HEK293T (cell line): ENCODE measurements at regions not wholly inside any gene's neighbourhood (a gene's known extent, or its start where the extent isn't known, plus 50 kb on each side); places are given as distances from the start of the nearest gene placed in this dataset.

Experiments used
- BHLHE40 ChIP-seq: fragments of 450-650 bp; IDR thresholded peaks from 2 replicates; pipeline ENCODE4 v1.6.1; 2016; ENCODE audit warnings: mild to moderate bottlenecking, moderate library complexity, borderline replicate concordance
- CTBP1 ChIP-seq: fragments of 450-650 bp; IDR thresholded peaks from 2 replicates; pipeline ENCODE4 v1.6.1; 2016; ENCODE audit warnings: borderline replicate concordance
- ELF4 ChIP-seq: fragments of 450-650 bp; IDR thresholded peaks from 2 replicates; pipeline ENCODE4 v1.6.1; 2017; ENCODE audit warnings: antibody characterized with exemption
- FOXA1 ChIP-seq: fragments of 450-650 bp; IDR thresholded peaks from 2 replicates; pipeline ENCODE4 v1.6.1; 2016; ENCODE audit warnings: mild to moderate bottlenecking
- FOXM1 ChIP-seq: fragments of 450-650 bp; IDR thresholded peaks from 2 replicates; pipeline ENCODE4 v1.6.1; 2017; ENCODE audit warnings: mild to moderate bottlenecking, borderline replicate concordance
- HDGF ChIP-seq: fragments of 450-650 bp; IDR thresholded peaks from 2 replicates; pipeline ENCODE4 v1.6.1; 2017; ENCODE audit warnings: antibody characterized with exemption, borderline replicate concordance
- L3MBTL2 ChIP-seq: fragments of 450-650 bp; conservative IDR thresholded peaks from 2 replicates; pipeline ENCODE4 v1.6.1; 2016; ENCODE audit warnings: mild to moderate bottlenecking
- LEF1 ChIP-seq: fragments of 450-650 bp; IDR thresholded peaks from 2 replicates; pipeline ENCODE4 v1.6.1; 2017; ENCODE audit warnings: mild to moderate bottlenecking, borderline replicate concordance
- NFRKB ChIP-seq: fragments of 450-650 bp; IDR thresholded peaks from 2 replicates; pipeline ENCODE4 v1.6.1; 2016; ENCODE audit warnings: mild to moderate bottlenecking, moderate library complexity
- PKNOX1 ChIP-seq: fragments of 450-650 bp; IDR thresholded peaks from 2 replicates; pipeline ENCODE4 v1.6.1; 2016
- SP1 ChIP-seq: fragments of 450-650 bp; IDR thresholded peaks from 2 replicates; pipeline ENCODE4 v1.6.1; 2017
- SUZ12 ChIP-seq: fragments of 450-650 bp; IDR thresholded peaks from 2 replicates; pipeline ENCODE4 v1.6.1; 2016; ENCODE audit warnings: mild to moderate bottlenecking
- TARDBP ChIP-seq: fragments of 450-650 bp; IDR thresholded peaks from 2 replicates; pipeline ENCODE4 v1.6.1; 2016
- ZNF384 ChIP-seq: fragments of 450-650 bp; IDR thresholded peaks from 2 replicates; pipeline ENCODE4 v1.6.1; 2016

GRCh38 chr6:91719414-91719813 is 1132.5 kb upstream of the MAP3K7 start:
- TF ChIP-seq BHLHE40 (no peak), FOXM1 (no peak), HDGF (no peak), FOXA1 (no peak), ELF4 (no peak), LEF1 (no peak), L3MBTL2 (no peak), ZNF384 (no peak), CTBP1 (no peak), NFRKB (no peak), SP1 (no peak), PKNOX1 (no peak), SUZ12 (no peak), TARDBP (no peak)
